Activated CD8-positive, alpha-beta memory T cell treated with anti-CD3 and anti-CD28 coated beads, Interleukin-2, amount 50 U/mL, for 24 hours (primary cell): ENCODE measurements at regions not wholly inside any gene's neighbourhood (a gene's known extent, or its start where the extent isn't known, plus 50 kb on each side); places are given as distances from the start of the nearest gene placed in this dataset.
"Not testable (repeated sequence)": the region's sequence is repeated elsewhere in the genome, so short reads cannot be mapped to it uniquely, and the experiment has no call there.

Experiments used
- DNase-seq: peaks from one replicate; pipeline ENCODE4 v3.0.0-alpha.2; 2020; ENCODE audit errors: extremely low read depth

- no peak for DNase-seq
These were observed 124.1 kb downstream of the ZNF365 start for GRCh38 chr10:62498271-62498670.

DNA sequence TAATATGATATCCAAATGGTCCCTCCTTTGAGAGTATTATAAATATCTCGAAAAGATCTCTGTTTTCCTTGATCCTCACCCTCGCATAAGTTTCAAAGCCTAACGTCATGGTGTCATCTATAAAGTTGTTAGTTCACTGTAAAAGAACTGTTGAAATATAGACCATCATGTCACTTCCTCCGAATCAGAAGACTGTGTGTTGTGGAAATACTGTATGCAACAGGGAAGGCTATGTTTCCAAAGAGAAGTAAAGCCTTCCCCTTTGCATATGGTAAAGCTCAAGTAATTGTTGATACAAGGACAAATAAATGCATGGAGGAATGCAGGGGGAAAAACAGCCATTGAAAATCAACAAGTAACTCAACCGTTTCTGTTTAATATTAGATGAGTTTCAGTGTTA is 125.9 kb downstream of the ZNF365 start:
- DNase-seq: not testable (repeated sequence)

DNA sequence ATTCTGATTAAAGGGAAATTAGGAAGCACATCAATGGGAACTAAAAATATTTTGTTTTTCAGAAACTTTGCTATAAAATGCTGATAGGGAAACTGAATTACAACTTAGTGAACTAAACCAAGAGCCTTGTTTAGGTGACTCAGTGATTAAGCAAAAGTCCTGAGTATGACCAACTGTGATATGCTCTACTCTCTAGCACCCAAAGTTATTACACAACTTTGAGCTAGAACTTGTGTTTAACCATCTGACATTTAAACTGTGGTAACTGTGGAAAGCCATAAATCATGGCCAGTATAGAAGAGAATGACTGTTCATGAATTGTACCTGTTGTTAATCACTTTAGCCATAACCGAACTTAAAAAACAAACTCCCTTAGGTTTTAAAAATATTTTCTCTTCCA is 127.4 kb downstream of the ZNF365 start:
- DNase-seq: no peak

DNA sequence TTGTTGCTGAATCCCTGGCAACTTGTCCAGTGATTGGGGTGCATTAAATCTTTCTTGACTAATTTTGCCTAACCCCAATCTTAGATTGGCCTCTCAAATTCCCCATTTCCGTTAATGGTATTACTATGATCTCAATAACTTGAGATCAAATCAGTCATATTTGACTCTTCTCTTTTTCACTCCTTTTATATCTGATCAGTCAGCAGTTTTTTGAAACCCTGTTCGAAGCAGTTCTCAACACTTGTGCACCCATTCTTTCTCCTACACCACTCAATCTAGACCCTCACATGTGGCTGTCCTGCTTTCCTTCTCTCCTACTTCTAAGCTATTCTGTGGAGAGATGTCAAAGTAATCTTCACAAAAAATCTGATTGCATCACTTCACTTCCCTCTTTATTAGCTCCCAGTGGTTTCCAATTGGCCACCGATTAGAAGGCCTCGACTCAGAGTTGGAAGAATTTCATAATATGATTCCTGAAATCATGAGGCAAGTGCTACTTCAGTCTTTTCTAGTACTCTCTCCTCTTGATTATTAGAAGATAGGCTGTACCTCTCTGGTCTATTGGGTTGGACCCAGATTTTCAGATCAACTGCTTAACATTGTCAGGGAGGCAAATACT is 128.9 kb downstream of the ZNF365 start:
- DNase-seq: no peak

GRCh38 chr10:62503872-62504271 is 129.7 kb downstream of the ZNF365 start:
- no peak for DNase-seq

- no peak for DNase-seq
These were observed 132.2 kb downstream of the ZNF365 start for GRCh38 chr10:62506371-62506770.

GRCh38 chr10:62511238-62511637 is 137.1 kb downstream of the ZNF365 start:
- no peak for DNase-seq

DNA sequence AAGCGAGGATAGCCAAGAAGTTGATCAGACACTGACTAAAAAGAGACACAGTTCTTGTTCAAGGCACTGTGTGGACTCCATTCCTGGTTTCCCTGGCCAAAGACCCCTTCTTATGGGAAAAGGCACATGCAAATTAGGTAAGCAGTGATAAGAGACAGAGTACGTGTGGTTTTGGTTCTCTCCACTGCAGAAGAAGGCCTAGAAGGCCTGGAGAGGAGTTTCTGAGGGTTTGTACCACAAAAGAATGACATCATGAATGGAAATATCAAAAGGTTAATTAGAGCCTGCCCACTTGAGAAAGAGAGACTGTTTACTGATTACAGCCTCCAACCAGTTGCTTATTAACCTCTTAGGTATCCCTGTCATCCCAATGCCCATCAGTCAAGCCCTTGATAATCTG is 137.5 kb downstream of the ZNF365 start:
- DNase-seq: no peak

DNA sequence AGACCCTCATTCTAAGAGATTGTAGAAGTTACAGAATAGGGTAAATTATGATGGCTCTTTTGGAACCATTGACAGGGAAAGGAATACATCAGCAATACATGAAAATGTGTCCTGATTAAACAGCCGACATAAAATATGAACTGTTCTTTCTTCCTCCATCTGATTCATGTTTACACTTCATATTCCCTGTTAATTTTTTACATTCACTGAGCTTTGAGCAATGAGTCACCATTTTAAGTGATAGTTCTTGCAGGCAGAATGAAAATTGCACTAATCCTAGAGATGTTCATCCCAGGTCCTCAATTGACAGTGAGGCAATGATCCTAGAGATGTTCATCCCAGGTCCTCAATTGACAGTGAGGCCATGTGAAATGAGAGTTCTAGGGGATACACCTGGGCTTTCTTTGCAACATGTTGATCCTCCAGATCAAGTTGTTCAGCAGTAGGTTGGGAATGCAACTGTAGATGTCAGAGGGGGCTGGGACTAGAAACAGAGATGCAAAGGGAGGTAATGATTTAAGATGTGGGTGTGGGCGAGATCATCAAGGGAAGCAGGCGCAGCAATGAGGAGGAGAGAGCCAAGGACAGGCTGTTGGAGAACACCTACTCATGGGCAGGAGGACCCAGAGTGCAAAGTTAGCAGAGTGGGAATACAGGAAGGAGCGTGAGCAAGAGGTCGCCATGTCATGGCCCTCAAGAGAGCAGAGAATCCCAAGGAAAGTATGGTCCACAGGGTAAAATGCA is 138.7 kb downstream of the ZNF365 start:
- DNase-seq: no peak

DNA sequence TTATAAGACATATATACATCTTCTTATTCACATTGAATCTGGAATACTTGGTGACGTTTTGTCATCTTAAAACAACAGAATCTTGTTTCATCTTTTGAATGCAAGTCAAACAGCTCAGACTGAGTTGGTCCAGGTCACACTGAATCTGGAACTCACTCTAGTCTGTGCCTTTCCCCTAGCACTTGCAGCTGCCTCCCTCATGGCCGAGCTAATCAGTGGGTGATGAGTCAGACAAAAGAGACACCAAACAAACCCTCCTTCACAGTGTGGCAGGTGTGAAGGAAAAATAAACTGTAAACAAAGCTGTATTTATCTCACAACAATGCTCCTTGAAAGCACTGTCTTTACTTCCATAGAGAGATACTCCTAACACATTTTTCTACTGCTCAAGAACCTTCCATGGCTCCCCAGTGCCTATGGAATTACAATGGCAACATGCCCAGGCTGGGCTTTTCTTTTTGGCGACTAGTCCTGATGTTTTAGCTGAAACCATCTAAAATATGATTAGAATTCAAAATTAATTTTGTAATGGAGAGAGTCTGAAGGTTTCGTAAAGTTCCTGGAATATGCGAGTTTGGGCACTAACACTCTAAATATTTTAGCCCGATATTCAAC is 140.0 kb downstream of the ZNF365 start:
- no peak for DNase-seq

GRCh38 chr10:62517252-62517651 is 143.1 kb downstream of the ZNF365 start:
- DNase-seq: no peak

- DNase-seq: no peak
These were observed 153.1 kb downstream of the ZNF365 start for GRCh38 chr10:62527019-62527827.

- no peak for DNase-seq
These were observed 154.3 kb downstream of the ZNF365 start for GRCh38 chr10:62528441-62528840.

DNA sequence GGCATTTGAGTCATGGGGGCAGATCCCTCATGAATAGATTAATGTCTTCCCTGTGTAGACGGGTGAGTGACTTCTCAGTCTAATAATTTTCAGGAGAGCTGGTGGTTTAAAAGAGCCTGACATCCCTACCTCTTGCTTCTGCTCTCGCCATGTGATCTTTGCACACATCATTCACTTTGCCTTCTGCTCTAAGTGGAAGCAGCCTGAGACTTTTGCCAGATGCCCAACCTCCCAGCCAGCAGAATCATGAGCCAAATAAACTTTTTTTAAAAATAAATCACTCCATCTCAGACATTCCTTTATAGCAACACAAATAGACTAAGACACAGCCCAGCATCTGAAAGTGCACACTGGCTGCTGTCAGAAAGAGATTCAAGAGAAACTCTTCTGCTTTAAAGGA is 155.2 kb downstream of the ZNF365 start:
- no peak for DNase-seq

- DNase-seq: no peak
These were observed 159.9 kb downstream of the ZNF365 start for GRCh38 chr10:62534031-62534430.

DNA sequence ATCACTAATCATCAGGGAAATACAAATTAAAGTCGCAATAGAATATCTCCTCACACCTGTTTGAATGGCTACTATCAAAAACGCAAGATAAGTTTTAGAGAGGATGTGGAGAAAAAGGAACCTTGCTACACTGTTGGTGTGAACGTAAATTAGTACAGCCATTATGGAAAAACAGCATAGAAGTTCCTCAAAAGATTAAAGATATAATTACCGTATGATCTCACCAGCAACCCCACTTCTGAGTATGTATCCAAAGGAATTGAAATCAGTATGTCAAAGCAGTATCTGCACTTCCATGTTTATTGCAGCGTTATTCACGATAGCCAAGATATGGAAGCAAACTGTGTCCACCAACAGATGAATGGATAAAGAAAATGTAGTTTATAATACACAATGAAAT is 164.4 kb downstream of the ZNF365 start:
- DNase-seq: no peak

DNA sequence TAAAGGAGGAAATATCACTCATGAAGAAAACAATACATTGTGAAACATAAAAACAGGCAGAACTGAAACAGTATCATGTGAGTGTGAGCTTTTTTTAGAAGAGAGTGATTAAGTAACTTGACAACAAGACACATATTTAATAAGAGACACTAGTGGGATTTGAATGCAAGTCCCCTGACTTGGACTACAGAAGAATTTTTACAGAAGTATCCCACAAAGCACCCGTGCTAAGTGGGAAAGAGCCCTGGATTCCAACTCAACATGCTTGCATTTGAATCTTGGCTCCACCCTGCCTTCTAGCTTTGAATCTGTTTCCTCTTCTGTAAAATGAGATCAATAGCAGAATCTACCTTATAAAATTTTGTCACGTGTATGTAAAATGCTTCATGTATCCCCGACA is 166.2 kb downstream of the ZNF365 start:
- DNase-seq: no peak

DNA sequence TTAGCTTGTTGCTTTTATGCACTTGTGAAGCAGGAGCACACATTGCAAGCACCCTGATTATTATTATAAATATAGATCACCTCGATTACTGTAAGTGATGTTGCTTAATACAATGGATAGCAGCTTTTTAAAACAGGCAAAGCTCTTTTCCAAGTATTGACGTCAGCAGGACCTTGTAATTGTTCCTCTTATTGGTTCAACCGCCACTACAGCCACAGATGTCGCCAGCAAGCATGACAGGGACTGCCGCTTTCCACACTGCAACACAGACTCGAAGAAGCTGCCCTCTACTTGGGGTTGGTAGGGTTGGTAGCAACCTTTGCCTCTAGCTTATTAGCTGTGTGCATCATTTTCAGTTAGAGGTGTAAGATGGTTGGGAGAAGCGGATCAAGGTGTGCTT is 167.6 kb downstream of the ZNF365 start:
- no peak for DNase-seq

GRCh38 chr10:62543571-62544355 is 169.6 kb downstream of the ZNF365 start:
- DNase-seq: no peak

- DNase-seq: no peak
These were observed 171.2 kb downstream of the ZNF365 start for GRCh38 chr10:62545160-62546066.

- DNase-seq: no peak
These were observed 174.5 kb downstream of the ZNF365 start for GRCh38 chr10:62548686-62549085.
